PC-9 (cell line): ENCODE measurements at regions not wholly inside any gene's neighbourhood (a gene's known extent, or its start where the extent isn't known, plus 50 kb on each side); places are given as distances from the start of the nearest gene placed in this dataset.

Source experiments
- BruUV-seq: library from RNA; stranded (reverse); fragments of 400-500 nt; replicated peaks from 2 replicates; lab custom pipeline; 2021; lab: Mats Ljungman, UMichigan
- CTCF ChIA-PET: fragments of 300-600 bp; sonication (Branson Sonifier 250); formaldehyde crosslinking; loops from one replicate; lab custom pipeline; 2022; ENCODE audit warnings: antibody characterized with exemption; lab: Charles Lee
- POLR2A ChIA-PET: fragments of 300-600 bp; sonication (Branson Sonifier 250); formaldehyde crosslinking; loops from one replicate; lab custom pipeline; 2022; ENCODE audit warnings: antibody characterized with exemption; ENCODE audit not compliant: unreplicated experiment; lab: Charles Lee
- DNase-seq, 2 experiments: peaks; one replicate each; pipeline versions ENCODE4 v3.0.0 to v3.0.0-alpha.2; 2015 to 2022; ENCODE audit warnings: mixed read lengths in 1 of 2
- H2AFZ ChIP-seq: fragments of 200-600 bp; sonication (generic); 2 replicates; pipeline ENCODE4 v1.8.1; 2017; ENCODE audit warnings: antibody characterized with exemption
- H3F3A ChIP-seq: fragments of 200-600 bp; sonication (generic); 2 replicates; pipeline ENCODE4 v1.8.1; 2017; ENCODE audit warnings: antibody characterized with exemption, mild to moderate bottlenecking, low read depth; ENCODE audit not compliant: insufficient read depth
- H3K27ac ChIP-seq: fragments of 200-600 bp; sonication (generic); 2 replicates; pipeline ENCODE4 v1.6.1; 2016; ENCODE audit warnings: mixed run types
- H3K27me3 ChIP-seq: fragments of 200-600 bp; sonication (generic); 2 replicates; pipeline ENCODE4 v1.6.1; 2016; ENCODE audit warnings: low read depth, mixed run types; ENCODE audit not compliant: insufficient read depth
- H3K36me3 ChIP-seq: fragments of 200-600 bp; sonication (generic); 2 replicates; pipeline ENCODE4 v1.6.1; 2016; ENCODE audit warnings: low read depth, mixed run types
- H3K4me1 ChIP-seq: fragments of 200-600 bp; sonication (generic); replicated peaks from 2 replicates; pipeline ENCODE4 v1.6.1; 2016; ENCODE audit warnings: mixed run types; ENCODE audit not compliant: insufficient read depth
- H3K4me2 ChIP-seq: fragments of 200-600 bp; sonication (generic); 2 replicates; pipeline ENCODE4 v1.6.1; 2017; ENCODE audit warnings: mixed run types
- H3K4me3 ChIP-seq: fragments of 200-600 bp; sonication (generic); 2 replicates; pipeline ENCODE4 v1.6.1; 2016; ENCODE audit warnings: mixed run types
- H3K79me2 ChIP-seq: fragments of 200-600 bp; sonication (generic); 2 replicates; pipeline ENCODE4 v1.6.1; 2017; ENCODE audit warnings: low read depth, mixed run types
- H3K9me2 ChIP-seq: fragments of 200-600 bp; sonication (generic); 2 replicates; pipeline ENCODE4 v1.8.1; 2017; ENCODE audit warnings: mild to moderate bottlenecking; ENCODE audit not compliant: insufficient read depth
- H3K9me3 ChIP-seq: fragments of 200-600 bp; sonication (generic); 2 replicates; pipeline ENCODE4 v1.8.1; 2016; ENCODE audit warnings: low read depth; ENCODE audit not compliant: insufficient read depth
- H4K20me1 ChIP-seq: fragments of 200-600 bp; sonication (generic); 2 replicates; pipeline ENCODE4 v1.8.1; 2017; ENCODE audit not compliant: insufficient read depth
- EZH2 ChIP-seq: fragments of 200-600 bp; sonication (generic); IDR thresholded peaks from 2 replicates; pipeline ENCODE4 v1.8.0; 2017; ENCODE audit warnings: antibody characterized with exemption, low read depth
- intact Hi-C: fragments of 100-400 bp; cut with micrococcal nuclease; formaldehyde crosslinking; loops from one replicate; pipeline ENCODE4 v1.10.0; 2022; ENCODE audit not compliant: unreplicated experiment
- TF ChIP-seq, protein P1 (sequence below): fragments of 200-600 bp; sonication (generic); conservative IDR thresholded peaks from 2 replicates; pipeline ENCODE4 v1.6.1; 2017; ENCODE audit warnings: mixed run types, antibody characterized with exemption, mild to moderate bottlenecking, moderate library complexity

DNA sequence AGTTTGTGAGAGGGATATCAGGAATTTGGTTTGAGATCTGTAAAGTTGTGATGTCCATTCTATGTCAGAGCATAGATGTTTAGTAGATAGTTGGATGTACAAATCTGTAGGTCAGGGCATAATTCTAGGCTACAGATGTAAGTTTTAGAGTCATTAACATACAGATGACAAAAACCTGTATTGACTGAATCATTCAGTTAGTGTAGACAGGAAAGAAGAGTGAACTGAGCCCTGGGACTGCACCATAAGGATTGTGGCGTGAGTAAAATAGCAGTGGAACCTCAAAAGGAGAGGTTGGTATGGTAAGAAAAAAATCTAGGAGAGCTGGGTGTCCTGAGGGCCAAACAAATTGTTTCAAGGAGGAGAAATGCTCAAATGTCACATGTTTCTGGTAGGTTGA is 73.1 kb upstream of the RPRM start:
- H3K4me3 ChIP-seq: no peak overlapping the region
- intact Hi-C loops: no loop called here
- no peak overlapping the region for H3K4me2 ChIP-seq
- no peak overlapping the region for H3K27ac ChIP-seq
- no peaks in the 10 kb centered on the region for H3K27me3 ChIP-seq
- no peak for DNase-seq
- POLR2A ChIA-PET: no interaction called here
- H3K4me1 ChIP-seq: no peaks in the 10 kb centered on the region; the same call in 1 of the 2 replicates
- TF ChIP-seq, protein P1, sequence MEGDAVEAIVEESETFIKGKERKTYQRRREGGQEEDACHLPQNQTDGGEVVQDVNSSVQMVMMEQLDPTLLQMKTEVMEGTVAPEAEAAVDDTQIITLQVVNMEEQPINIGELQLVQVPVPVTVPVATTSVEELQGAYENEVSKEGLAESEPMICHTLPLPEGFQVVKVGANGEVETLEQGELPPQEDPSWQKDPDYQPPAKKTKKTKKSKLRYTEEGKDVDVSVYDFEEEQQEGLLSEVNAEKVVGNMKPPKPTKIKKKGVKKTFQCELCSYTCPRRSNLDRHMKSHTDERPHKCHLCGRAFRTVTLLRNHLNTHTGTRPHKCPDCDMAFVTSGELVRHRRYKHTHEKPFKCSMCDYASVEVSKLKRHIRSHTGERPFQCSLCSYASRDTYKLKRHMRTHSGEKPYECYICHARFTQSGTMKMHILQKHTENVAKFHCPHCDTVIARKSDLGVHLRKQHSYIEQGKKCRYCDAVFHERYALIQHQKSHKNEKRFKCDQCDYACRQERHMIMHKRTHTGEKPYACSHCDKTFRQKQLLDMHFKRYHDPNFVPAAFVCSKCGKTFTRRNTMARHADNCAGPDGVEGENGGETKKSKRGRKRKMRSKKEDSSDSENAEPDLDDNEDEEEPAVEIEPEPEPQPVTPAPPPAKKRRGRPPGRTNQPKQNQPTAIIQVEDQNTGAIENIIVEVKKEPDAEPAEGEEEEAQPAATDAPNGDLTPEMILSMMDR: no peak
- TF ChIP-seq EZH2: no peak
- H4K20me1 ChIP-seq: no peaks in the 10 kb centered on the region
- H3K9me2 ChIP-seq: no peaks in the 10 kb centered on the region
- CTCF ChIA-PET: no interaction called here
- no peaks in the 10 kb centered on the region for H3F3A ChIP-seq
- H2AFZ ChIP-seq: no peak overlapping the region
- no TSS peak for BruUV-seq
- no peaks in the 10 kb centered on the region for H3K9me3 ChIP-seq
- no peaks in the 10 kb centered on the region for H3K36me3 ChIP-seq
- no peaks in the 10 kb centered on the region for H3K79me2 ChIP-seq

DNA sequence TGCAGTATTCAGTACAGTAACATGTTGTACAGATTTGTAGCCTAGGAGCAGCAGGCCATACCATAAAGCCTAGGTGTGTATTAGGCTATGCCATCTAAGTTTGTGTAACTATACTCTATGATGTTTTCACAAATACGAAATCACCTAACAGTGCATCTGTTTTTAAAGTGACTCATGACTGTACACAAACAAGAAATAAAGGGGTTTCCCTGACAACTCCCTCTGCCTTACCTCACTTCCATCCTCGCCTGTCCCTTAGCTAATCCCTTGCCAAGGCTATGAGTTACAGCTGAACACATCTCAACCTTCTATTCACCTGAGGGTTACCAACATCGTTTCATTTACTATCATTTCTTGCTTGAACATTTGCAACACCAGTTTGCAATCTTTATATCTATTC is 78.6 kb upstream of the RPRM start:
- TF ChIP-seq, protein P1: no peak
- no peak for TF ChIP-seq EZH2
- CTCF ChIA-PET: no interaction called here
- no TSS peak for BruUV-seq

DNA sequence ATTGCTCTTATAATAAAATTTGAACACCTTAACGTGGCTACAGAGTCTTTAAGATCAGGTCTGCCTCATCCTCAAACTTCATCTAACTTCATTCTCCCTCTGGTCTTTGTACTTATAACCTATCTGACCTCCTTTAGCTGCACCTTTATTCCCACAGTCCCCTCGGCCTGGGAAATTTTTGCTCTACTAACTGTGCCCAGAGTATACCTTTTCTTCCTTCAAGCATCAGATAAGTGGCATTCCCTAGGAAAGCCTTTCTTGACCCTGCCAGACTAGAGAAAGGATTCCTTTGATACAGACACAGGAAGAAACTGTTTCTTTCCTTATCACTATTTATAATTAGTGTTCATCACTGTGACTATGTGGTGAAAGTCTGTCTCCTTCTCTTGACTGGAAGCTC is 79.2 kb upstream of the RPRM start:
- intact Hi-C loops: no loop called here
- no peak for DNase-seq
- Histone ChIP-seq H3K4me2 (no peak overlapping the region), H3K27me3 (no peaks in the 10 kb centered on the region), H3K79me2 (0 out of 2 replicates have a peak, but pooled peaks cover 3% of the 10 kb centered on the region), H3K36me3 (no peaks in the 10 kb centered on the region), H3K9me3 (no peaks in the 10 kb centered on the region), H3K4me1 (peaks cover 7% of the 10 kb centered on the region; the same call in 1 of the 2 replicates), H2AFZ (no peak overlapping the region), H3K4me3 (no peak overlapping the region), H3F3A (no peaks in the 10 kb centered on the region), H4K20me1 (no peaks in the 10 kb centered on the region), H3K27ac (no peak overlapping the region), H3K9me2 (no peaks in the 10 kb centered on the region)
- POLR2A ChIA-PET: no interaction called here
- BruUV-seq: no TSS peak
- CTCF ChIA-PET: no interaction called here
- no peak for TF ChIP-seq EZH2
- TF ChIP-seq, protein P1: no peak

More for the DNA sequence above, 78.6 kb upstream of the RPRM start:
- Histone ChIP-seq H3K4me3 (no peak overlapping the region), H3K9me2 (no peaks in the 10 kb centered on the region), H3K36me3 (no peaks in the 10 kb centered on the region), H3K9me3 (no peaks in the 10 kb centered on the region), H3K4me1 (peaks cover 7% of the 10 kb centered on the region; the same call in 1 of the 2 replicates), H3F3A (no peaks in the 10 kb centered on the region), H3K27me3 (no peaks in the 10 kb centered on the region), H3K4me2 (no peak overlapping the region), H2AFZ (no peak overlapping the region), H3K79me2 (0 out of 2 replicates have a peak, but pooled peaks cover 3% of the 10 kb centered on the region), H3K27ac (no peak overlapping the region), H4K20me1 (no peaks in the 10 kb centered on the region)
- peak; percentile 3 to 75 for DNase-seq
- POLR2A ChIA-PET: no interaction called here
- intact Hi-C loops: no loop called here
